Jurkat, Clone E6-1 (cell line): ENCODE measurements at regions not wholly inside any gene's neighbourhood (a gene's known extent, or its start where the extent isn't known, plus 50 kb on each side); places are given as distances from the start of the nearest gene placed in this dataset.
"Not testable (repeated sequence)": the region's sequence is repeated elsewhere in the genome, so short reads cannot be mapped to it uniquely, and the experiment has no call there.

Source experiments
- DNase-seq: peaks from one replicate; pipeline ENCODE4 v3.0.0-alpha.2; 2011; ENCODE audit warnings: low read depth, low spot score
- H3K4me3 ChIP-seq: 2 replicates; pipeline ENCODE4 v1.5.1; 2011; ENCODE audit warnings: mild to moderate bottlenecking, low read length, control low read depth, moderate library complexity

- H3K4me3 ChIP-seq = no peak overlapping the region
- DNase-seq = no peak
Measured at GRCh38 chr6:137681445-137682009, 185.5 kb upstream of the TNFAIP3 start.

GRCh38 chr6:137682658-137683057 lies 184.4 kb upstream of the TNFAIP3 start:
- not testable (repeated sequence) for H3K4me3 ChIP-seq

GRCh38 chr6:137683916-137684315 lies 183.1 kb upstream of the TNFAIP3 start:
- DNase-seq = no peak
- no peak overlapping the region for H3K4me3 ChIP-seq

More at GRCh38 chr6:137682658-137683057, 184.4 kb upstream of the TNFAIP3 start:
- not testable (repeated sequence) for DNase-seq

- no peak for DNase-seq
- no peak overlapping the region for H3K4me3 ChIP-seq
Measured at GRCh38 chr6:137685798-137686375, 181.2 kb upstream of the TNFAIP3 start.

GRCh38 chr6:137687818-137688217 lies 179.2 kb upstream of the TNFAIP3 start:
- no peak for DNase-seq
- H3K4me3 ChIP-seq = no peak overlapping the region

- no peak overlapping the region for H3K4me3 ChIP-seq
- DNase-seq = no peak
Measured at GRCh38 chr6:137688230-137688971, 178.7 kb upstream of the TNFAIP3 start.

GRCh38 chr6:137689377-137689776 lies 177.7 kb upstream of the TNFAIP3 start:
- no peak overlapping the region for H3K4me3 ChIP-seq
- no peak for DNase-seq

GRCh38 chr6:137690034-137690433 lies 177.0 kb upstream of the TNFAIP3 start:
- no peak for DNase-seq
- no peak overlapping the region for H3K4me3 ChIP-seq

- DNase-seq = no peak
Measured at GRCh38 chr6:137690721-137691120, 176.3 kb upstream of the TNFAIP3 start.

GRCh38 chr6:137692308-137692707 lies 174.8 kb upstream of the TNFAIP3 start:
- H3K4me3 ChIP-seq = no peak overlapping the region
- DNase-seq = no peak

More at GRCh38 chr6:137690721-137691120, 176.3 kb upstream of the TNFAIP3 start:
- no peak overlapping the region for H3K4me3 ChIP-seq

- H3K4me3 ChIP-seq = no peak overlapping the region
- no peak for DNase-seq
Measured at GRCh38 chr6:137692806-137693205, 174.3 kb upstream of the TNFAIP3 start.

- no peak for DNase-seq
- no peak overlapping the region for H3K4me3 ChIP-seq
Measured at GRCh38 chr6:137693711-137694110, 173.3 kb upstream of the TNFAIP3 start.

GRCh38 chr6:137696765-137697164 lies 170.3 kb upstream of the TNFAIP3 start:
- DNase-seq = no peak
- no peak overlapping the region for H3K4me3 ChIP-seq

GRCh38 chr6:137697267-137697938 lies 169.7 kb upstream of the TNFAIP3 start:
- no peak overlapping the region for H3K4me3 ChIP-seq
- no peak for DNase-seq

GRCh38 chr6:137698636-137699030 lies 168.4 kb upstream of the TNFAIP3 start:
- DNase-seq = peak; percentile 61

GRCh38 chr6:137699031-137699683 lies 167.9 kb upstream of the TNFAIP3 start:
- no peak overlapping the region for H3K4me3 ChIP-seq
- peak; percentile 48 for DNase-seq

More at GRCh38 chr6:137698636-137699030, 168.4 kb upstream of the TNFAIP3 start:
- no peak overlapping the region for H3K4me3 ChIP-seq

GRCh38 chr6:137700161-137700560 lies 166.9 kb upstream of the TNFAIP3 start:
- H3K4me3 ChIP-seq = no peak overlapping the region
- DNase-seq = no peak

- H3K4me3 ChIP-seq = no peak overlapping the region
- DNase-seq = no peak
Measured at GRCh38 chr6:137700751-137701477, 166.1 kb upstream of the TNFAIP3 start.

- DNase-seq = no peak
- no peak overlapping the region for H3K4me3 ChIP-seq
Measured at GRCh38 chr6:137701942-137702341, 165.1 kb upstream of the TNFAIP3 start.
